HL-60 (cell line): ENCODE measurements at regions not wholly inside any gene's neighbourhood (a gene's known extent, or its start where the extent isn't known, plus 50 kb on each side); places are given as distances from the start of the nearest gene placed in this dataset.

ENCODE experiments used
- CTCF ChIP-seq: IDR thresholded peaks from one replicate; pipeline ENCODE4 v1.5.1; 2011; ENCODE audit warnings: low read length, control low read depth, inconsistent platforms; ENCODE audit not compliant: insufficient read depth
- GABPA ChIP-seq: IDR thresholded peaks from 2 replicates; pipeline ENCODE4 v1.6.1; 2012; ENCODE audit warnings: low read depth
- POLR2AphosphoS5 ChIP-seq: IDR thresholded peaks from 2 replicates; pipeline ENCODE4 v1.6.1; 2012; ENCODE audit warnings: low read depth
- REST ChIP-seq: IDR thresholded peaks from 2 replicates; pipeline ENCODE4 v1.6.1; 2012; ENCODE audit warnings: low read depth; ENCODE audit not compliant: insufficient replicate concordance
- SPI1 ChIP-seq: IDR thresholded peaks from 2 replicates; pipeline ENCODE4 v1.6.1; 2012; ENCODE audit warnings: low read depth, mild to moderate bottlenecking, borderline replicate concordance

DNA sequence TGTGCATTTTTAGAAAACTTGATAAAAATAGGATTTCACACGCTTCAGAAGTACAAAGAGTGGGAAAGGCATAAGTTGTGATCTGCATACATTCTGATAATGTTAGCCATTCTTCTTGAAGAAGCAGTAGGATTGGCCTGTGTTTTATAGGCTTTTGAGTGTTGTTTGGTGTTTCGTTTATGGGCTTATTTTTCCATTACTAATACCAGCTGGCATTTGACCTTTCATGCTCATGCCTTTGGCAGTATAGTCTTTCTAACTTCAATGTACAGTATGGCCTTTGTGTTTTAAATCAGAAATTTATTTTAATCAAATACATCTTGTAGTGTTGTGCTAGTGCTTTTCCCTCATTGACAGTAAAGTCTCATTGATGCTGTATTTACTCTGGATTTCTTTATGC lies 51.5 kb upstream of the SLC4A4 start:
- TF ChIP-seq CTCF, result no peak
- TF ChIP-seq REST, result no peak
- no peak for TF ChIP-seq POLR2AphosphoS5
- no peak for TF ChIP-seq GABPA
- no peak for TF ChIP-seq SPI1
